Panc1 (cell line): ENCODE measurements at regions not wholly inside any gene's neighbourhood (a gene's known extent, or its start where the extent isn't known, plus 50 kb on each side); places are given as distances from the start of the nearest gene placed in this dataset.

Source experiments
- CTCF ChIP-seq: fragments of 450-650 bp; IDR thresholded peaks from 2 replicates; pipeline ENCODE4 v1.5.1; 2017; ENCODE audit warnings: mild to moderate bottlenecking
- REST ChIP-seq, 2 experiments: IDR thresholded peaks; 2 replicates each; pipeline ENCODE4 v1.6.1; 2011 to 2012; ENCODE audit warnings: low read depth in 2 of 2, control low read depth in 1 of 2, low read length in 1 of 2, mild to moderate bottlenecking in 1 of 2, moderate library complexity in 1 of 2; ENCODE audit not compliant: insufficient read depth in 1 of 2

DNA sequence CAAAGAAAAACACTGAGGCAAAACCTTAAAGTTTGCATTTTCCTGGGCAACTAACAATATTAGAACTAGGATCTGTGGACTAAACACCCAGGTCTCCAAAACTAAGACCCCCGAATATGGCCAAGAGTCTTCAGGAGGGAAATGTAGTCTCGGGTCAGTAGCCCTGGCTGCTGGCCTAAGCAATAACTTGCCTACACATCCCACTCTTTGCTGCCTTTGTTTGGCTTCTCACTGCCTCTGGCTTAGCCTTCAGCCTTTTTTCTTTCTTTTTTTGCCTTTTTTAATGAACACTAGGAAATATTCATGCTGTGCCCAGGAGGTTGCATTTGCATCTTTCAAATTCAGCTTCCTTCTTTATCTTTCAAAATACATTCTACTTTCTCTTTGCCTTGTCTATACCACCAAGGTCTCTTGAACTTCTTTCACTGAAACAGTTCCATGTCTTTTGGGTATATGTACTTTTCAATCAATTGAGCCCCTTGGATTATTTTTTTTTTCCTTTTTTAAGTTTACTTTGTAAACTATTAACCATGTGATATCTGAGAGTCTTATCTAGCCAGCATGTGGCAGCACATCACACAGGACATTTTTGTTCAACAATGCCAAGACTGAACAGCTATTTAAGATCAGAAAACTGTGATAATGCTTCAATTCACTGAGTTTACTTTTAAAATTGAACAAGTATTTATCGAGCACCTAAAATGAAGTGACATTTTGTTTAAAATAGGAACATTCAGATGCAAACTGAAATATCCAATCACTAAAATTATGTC is 165.0 kb upstream of the TRPC6 start:
- TF ChIP-seq CTCF: no peak
- no peak for TF ChIP-seq REST (IDR thresholded peaks at IDR 0.05; ENCODE audit: insufficient read depth in 1 of 2, low read depth in 2 of 2, low read length in 1 of 2)
